ENCODE measurements at regions not wholly inside any gene's neighbourhood (a gene's known extent, or its start where the extent isn't known, plus 50 kb on each side); places are given as distances from the start of the nearest gene placed in this dataset.

DNA sequence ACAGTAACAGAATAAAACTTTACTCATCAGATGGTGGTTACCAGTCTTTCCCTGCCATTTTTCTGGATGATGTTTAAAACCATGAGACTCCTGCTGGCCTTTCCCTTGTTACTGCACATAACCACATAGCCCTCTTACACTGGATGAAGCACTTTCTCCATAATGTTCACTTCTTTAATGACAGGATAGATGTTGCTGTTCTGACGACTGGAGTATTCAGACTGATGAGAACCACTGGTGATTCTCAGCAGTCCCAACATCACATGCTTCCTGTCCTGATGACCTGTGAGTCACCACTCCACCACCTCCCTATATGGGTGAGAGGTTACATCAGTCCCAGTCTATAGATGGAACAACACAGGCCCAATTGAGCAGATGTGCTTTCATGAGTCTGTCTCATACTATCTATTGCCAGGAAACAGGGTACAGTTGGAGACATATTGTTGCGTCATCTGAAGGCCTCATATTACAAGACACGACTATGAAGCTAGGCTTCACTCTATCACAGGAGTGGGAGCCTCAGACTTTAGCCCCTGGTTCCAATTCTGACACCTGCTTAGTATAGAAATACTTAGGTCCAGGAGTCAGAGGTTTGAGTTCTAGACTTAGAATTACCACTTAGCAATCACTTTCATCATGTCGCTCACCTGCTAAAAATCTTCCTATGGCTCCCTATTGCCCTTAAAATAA lies 145.7 kb upstream of the KLF7 start (continued):
- no peak for TF ChIP-seq FOXA3 (CRISPR knock-in tag; conservative IDR thresholded peaks at IDR 0.05 in 1 of 2, IDR thresholded peaks at IDR 0.05 in 1 of 2)
- TF ChIP-seq, protein P1, sequence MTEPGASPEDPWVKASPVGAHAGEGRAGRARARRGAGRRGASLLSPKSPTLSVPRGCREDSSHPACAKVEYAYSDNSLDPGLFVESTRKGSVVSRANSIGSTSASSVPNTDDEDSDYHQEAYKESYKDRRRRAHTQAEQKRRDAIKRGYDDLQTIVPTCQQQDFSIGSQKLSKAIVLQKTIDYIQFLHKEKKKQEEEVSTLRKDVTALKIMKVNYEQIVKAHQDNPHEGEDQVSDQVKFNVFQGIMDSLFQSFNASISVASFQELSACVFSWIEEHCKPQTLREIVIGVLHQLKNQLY (CRISPR knock-in tag; conservative IDR thresholded peaks at IDR 0.05): no peak
- no peak for TF ChIP-seq ZNF121 (CRISPR knock-in tag; conservative IDR thresholded peaks at IDR 0.05)
- no peak for TF ChIP-seq MTA1 (IDR thresholded peaks at IDR 0.05; ENCODE audit: borderline replicate concordance)
- TF ChIP-seq TCF7L2 (IDR thresholded peaks at IDR 0.05; ENCODE audit: low read depth, low read length): no peak
- TF ChIP-seq FUS (optimal IDR thresholded peaks at IDR 0.05; ENCODE audit: low read depth, low read length): no peak
- TF ChIP-seq ZNF184 (CRISPR knock-in tag; IDR thresholded peaks at IDR 0.05): no peak
- no peak for TF ChIP-seq ZNF133 (CRISPR knock-in tag; IDR thresholded peaks at IDR 0.05)
- no peak for TF ChIP-seq PHF8 (IDR thresholded peaks at IDR 0.05; ENCODE audit: borderline replicate concordance, low read length)
- no peak for TF ChIP-seq CREB3 (tag; conservative IDR thresholded peaks at IDR 0.05; ENCODE audit: low read depth)
- TF ChIP-seq BHLHE40 (IDR thresholded peaks at IDR 0.05; ENCODE audit: low read length): no peak
- no peak for TF ChIP-seq ZNF24 (IDR thresholded peaks at IDR 0.05)
- TF ChIP-seq HMBOX1 (IDR thresholded peaks at IDR 0.05): no peak
- peak; percentile 77 for TF ChIP-seq MITF (IDR thresholded peaks at IDR 0.05)
- TF ChIP-seq CEBPG (CRISPR knock-in tag; IDR thresholded peaks at IDR 0.05): peak; percentile 98
- TF ChIP-seq CEBPG (tag; conservative IDR thresholded peaks at IDR 0.05 in 1 of 2, IDR thresholded peaks at IDR 0.05 in 1 of 2): peak; percentile 98 to 100
- TF ChIP-seq NR1H2 (CRISPR knock-in tag; IDR thresholded peaks at IDR 0.05): no peak
- TF ChIP-seq, protein P2, sequence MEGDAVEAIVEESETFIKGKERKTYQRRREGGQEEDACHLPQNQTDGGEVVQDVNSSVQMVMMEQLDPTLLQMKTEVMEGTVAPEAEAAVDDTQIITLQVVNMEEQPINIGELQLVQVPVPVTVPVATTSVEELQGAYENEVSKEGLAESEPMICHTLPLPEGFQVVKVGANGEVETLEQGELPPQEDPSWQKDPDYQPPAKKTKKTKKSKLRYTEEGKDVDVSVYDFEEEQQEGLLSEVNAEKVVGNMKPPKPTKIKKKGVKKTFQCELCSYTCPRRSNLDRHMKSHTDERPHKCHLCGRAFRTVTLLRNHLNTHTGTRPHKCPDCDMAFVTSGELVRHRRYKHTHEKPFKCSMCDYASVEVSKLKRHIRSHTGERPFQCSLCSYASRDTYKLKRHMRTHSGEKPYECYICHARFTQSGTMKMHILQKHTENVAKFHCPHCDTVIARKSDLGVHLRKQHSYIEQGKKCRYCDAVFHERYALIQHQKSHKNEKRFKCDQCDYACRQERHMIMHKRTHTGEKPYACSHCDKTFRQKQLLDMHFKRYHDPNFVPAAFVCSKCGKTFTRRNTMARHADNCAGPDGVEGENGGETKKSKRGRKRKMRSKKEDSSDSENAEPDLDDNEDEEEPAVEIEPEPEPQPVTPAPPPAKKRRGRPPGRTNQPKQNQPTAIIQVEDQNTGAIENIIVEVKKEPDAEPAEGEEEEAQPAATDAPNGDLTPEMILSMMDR (IDR thresholded peaks at IDR 0.05 in 2 of 3, conservative IDR thresholded peaks at IDR 0.05 in 1 of 3; ENCODE audit: insufficient read depth in 2 of 3, low read depth in 1 of 3, low read length in 3 of 3): no peak; a peak in 1 of 6 replicates
- no peak for TF ChIP-seq ZBTB8A (IDR thresholded peaks at IDR 0.05; ENCODE audit: partially characterized antibody)
- no peak for TF ChIP-seq NCOA6 (IDR thresholded peaks at IDR 0.05)
- TF ChIP-seq U2AF1 (optimal IDR thresholded peaks at IDR 0.05; ENCODE audit: low read depth, low read length): no peak
- no peak for TF ChIP-seq SLC30A9 (CRISPR knock-in tag; IDR thresholded peaks at IDR 0.05)
- TF ChIP-seq NCOA4 (IDR thresholded peaks at IDR 0.05; ENCODE audit: partially characterized antibody): no peak

Data from K562 (cell line).